ENCODE measurements at regions not wholly inside any gene's neighbourhood (a gene's known extent, or its start where the extent isn't known, plus 50 kb on each side); places are given as distances from the start of the nearest gene placed in this dataset.

- H3K4me3 ChIP-seq (ENCODE audit: low read length): no peak overlapping the region
- no peaks in the 10 kb centered on the region for H3K36me3 ChIP-seq (ENCODE audit: insufficient read depth, low read length)
- H3K4me1 ChIP-seq (ENCODE audit: insufficient read depth, low read length): peaks cover 8% of the 10 kb centered on the region
- no peaks in the 10 kb centered on the region for H3K9me3 ChIP-seq (ENCODE audit: low read length)
- H3K27me3 ChIP-seq (ENCODE audit: insufficient read depth, low read length): no peaks in the 10 kb centered on the region
- H2AFZ ChIP-seq (ENCODE audit: low read depth, low read length): no peak overlapping the region
Observed at GRCh38 chr2:516944-517343, 160.3 kb downstream of the TMEM18 start.

- Histone ChIP-seq H3K4me1 (ENCODE audit: insufficient read depth, low read length) (peaks cover 8% of the 10 kb centered on the region), H2AFZ (ENCODE audit: low read depth, low read length) (no peak overlapping the region), H3K27me3 (ENCODE audit: insufficient read depth, low read length) (no peaks in the 10 kb centered on the region), H3K36me3 (ENCODE audit: insufficient read depth, low read length) (no peaks in the 10 kb centered on the region), H3K4me3 (ENCODE audit: low read length) (no peak overlapping the region), H3K9me3 (ENCODE audit: low read length) (no peaks in the 10 kb centered on the region)
Observed at GRCh38 chr2:516131-516530, 161.1 kb downstream of the TMEM18 start.

GRCh38 chr2:515441-516127 lies 161.6 kb downstream of the TMEM18 start:
- Histone ChIP-seq H3K4me1 (ENCODE audit: insufficient read depth, low read length) (peaks cover 8% of the 10 kb centered on the region), H2AFZ (ENCODE audit: low read depth, low read length) (no peak overlapping the region), H3K27me3 (ENCODE audit: insufficient read depth, low read length) (no peaks in the 10 kb centered on the region), H3K9me3 (ENCODE audit: low read length) (no peaks in the 10 kb centered on the region), H3K4me3 (ENCODE audit: low read length) (no peak overlapping the region), H3K36me3 (ENCODE audit: insufficient read depth, low read length) (no peaks in the 10 kb centered on the region)

GRCh38 chr2:513981-514706 lies 163.1 kb downstream of the TMEM18 start:
- H3K36me3 ChIP-seq (ENCODE audit: insufficient read depth, low read length): no peaks in the 10 kb centered on the region
- H2AFZ ChIP-seq (ENCODE audit: low read depth, low read length): no peak overlapping the region
- H3K9me3 ChIP-seq (ENCODE audit: low read length): peaks cover 8% of the 10 kb centered on the region
- peaks cover 8% of the 10 kb centered on the region for H3K4me1 ChIP-seq (ENCODE audit: insufficient read depth, low read length)
- H3K4me3 ChIP-seq (ENCODE audit: low read length): no peak overlapping the region
- no peaks in the 10 kb centered on the region for H3K27me3 ChIP-seq (ENCODE audit: insufficient read depth, low read length)

- Histone ChIP-seq H3K36me3 (ENCODE audit: insufficient read depth, low read length) (no peaks in the 10 kb centered on the region), H3K9me3 (ENCODE audit: low read length) (peaks cover 9% of the 10 kb centered on the region), H3K4me3 (ENCODE audit: low read length) (no peak overlapping the region), H3K27me3 (ENCODE audit: insufficient read depth, low read length) (no peaks in the 10 kb centered on the region), H3K4me1 (ENCODE audit: insufficient read depth, low read length) (peaks cover 13% of the 10 kb centered on the region), H2AFZ (ENCODE audit: low read depth, low read length) (no peak overlapping the region)
Observed at GRCh38 chr2:510839-511238, 166.4 kb downstream of the TMEM18 start.

GRCh38 chr2:509888-510287 lies 167.3 kb downstream of the TMEM18 start:
- H2AFZ ChIP-seq (ENCODE audit: low read depth, low read length): no peak overlapping the region
- peaks cover 21% of the 10 kb centered on the region for H3K4me1 ChIP-seq (ENCODE audit: insufficient read depth, low read length)
- H3K9me3 ChIP-seq (ENCODE audit: low read length): peaks cover 9% of the 10 kb centered on the region
- H3K36me3 ChIP-seq (ENCODE audit: insufficient read depth, low read length): no peaks in the 10 kb centered on the region
- H3K27me3 ChIP-seq (ENCODE audit: insufficient read depth, low read length): no peaks in the 10 kb centered on the region
- H3K4me3 ChIP-seq (ENCODE audit: low read length): no peak overlapping the region

- H3K36me3 ChIP-seq (ENCODE audit: insufficient read depth, low read length): no peaks in the 10 kb centered on the region
- no peak overlapping the region for H3K4me3 ChIP-seq (ENCODE audit: low read length)
- no peaks in the 10 kb centered on the region for H3K27me3 ChIP-seq (ENCODE audit: insufficient read depth, low read length)
- H3K4me1 ChIP-seq (ENCODE audit: insufficient read depth, low read length): peaks cover 19% of the 10 kb centered on the region
- no peak overlapping the region for H2AFZ ChIP-seq (ENCODE audit: low read depth, low read length)
- peaks cover 9% of the 10 kb centered on the region for H3K9me3 ChIP-seq (ENCODE audit: low read length)
Observed at GRCh38 chr2:508121-508520, 169.1 kb downstream of the TMEM18 start.

GRCh38 chr2:506866-507265 lies 170.3 kb downstream of the TMEM18 start:
- H3K4me1 ChIP-seq (ENCODE audit: insufficient read depth, low read length): peaks cover 19% of the 10 kb centered on the region
- no peaks in the 10 kb centered on the region for H3K36me3 ChIP-seq (ENCODE audit: insufficient read depth, low read length)
- H3K27me3 ChIP-seq (ENCODE audit: insufficient read depth, low read length): no peaks in the 10 kb centered on the region
- peaks cover 9% of the 10 kb centered on the region for H3K9me3 ChIP-seq (ENCODE audit: low read length)
- H2AFZ ChIP-seq (ENCODE audit: low read depth, low read length): no peak overlapping the region
- no peak overlapping the region for H3K4me3 ChIP-seq (ENCODE audit: low read length)

GRCh38 chr2:506451-506850 lies 170.8 kb downstream of the TMEM18 start:
- no peak overlapping the region for H2AFZ ChIP-seq (ENCODE audit: low read depth, low read length)
- H3K4me3 ChIP-seq (ENCODE audit: low read length): no peak overlapping the region
- no peaks in the 10 kb centered on the region for H3K27me3 ChIP-seq (ENCODE audit: insufficient read depth, low read length)
- peaks cover 9% of the 10 kb centered on the region for H3K9me3 ChIP-seq (ENCODE audit: low read length)
- peaks cover 19% of the 10 kb centered on the region for H3K4me1 ChIP-seq (ENCODE audit: insufficient read depth, low read length)
- no peaks in the 10 kb centered on the region for H3K36me3 ChIP-seq (ENCODE audit: insufficient read depth, low read length)

GRCh38 chr2:505941-506340 lies 171.3 kb downstream of the TMEM18 start:
- Histone ChIP-seq H3K4me3 (ENCODE audit: low read length) (no peak overlapping the region), H3K27me3 (ENCODE audit: insufficient read depth, low read length) (no peaks in the 10 kb centered on the region), H3K9me3 (ENCODE audit: low read length) (peaks cover 9% of the 10 kb centered on the region), H3K36me3 (ENCODE audit: insufficient read depth, low read length) (no peaks in the 10 kb centered on the region), H2AFZ (ENCODE audit: low read depth, low read length) (no peak overlapping the region), H3K4me1 (ENCODE audit: insufficient read depth, low read length) (peaks cover 19% of the 10 kb centered on the region)

GRCh38 chr2:503288-503999 lies 173.8 kb downstream of the TMEM18 start:
- Histone ChIP-seq H3K27me3 (ENCODE audit: insufficient read depth, low read length) (no peaks in the 10 kb centered on the region), H3K36me3 (ENCODE audit: insufficient read depth, low read length) (no peaks in the 10 kb centered on the region), H3K4me1 (ENCODE audit: insufficient read depth, low read length) (peaks cover 23% of the 10 kb centered on the region)

GRCh38 chr2:502831-503230 lies 174.4 kb downstream of the TMEM18 start:
- Histone ChIP-seq H3K9me3 (ENCODE audit: low read length) (no peaks in the 10 kb centered on the region), H3K4me1 (ENCODE audit: insufficient read depth, low read length) (peaks cover 23% of the 10 kb centered on the region), H3K27me3 (ENCODE audit: insufficient read depth, low read length) (no peaks in the 10 kb centered on the region), H3K4me3 (ENCODE audit: low read length) (no peak overlapping the region), H2AFZ (ENCODE audit: low read depth, low read length) (no peak overlapping the region), H3K36me3 (ENCODE audit: insufficient read depth, low read length) (no peaks in the 10 kb centered on the region)

More at GRCh38 chr2:503288-503999, 173.8 kb downstream of the TMEM18 start:
- H3K9me3 ChIP-seq (ENCODE audit: low read length): no peaks in the 10 kb centered on the region
- no peak overlapping the region for H2AFZ ChIP-seq (ENCODE audit: low read depth, low read length)
- H3K4me3 ChIP-seq (ENCODE audit: low read length): no peak overlapping the region

- Histone ChIP-seq H3K36me3 (ENCODE audit: insufficient read depth, low read length) (no peaks in the 10 kb centered on the region), H3K9me3 (ENCODE audit: low read length) (no peaks in the 10 kb centered on the region), H2AFZ (ENCODE audit: low read depth, low read length) (no peak overlapping the region), H3K4me3 (ENCODE audit: low read length) (no peak overlapping the region), H3K4me1 (ENCODE audit: insufficient read depth, low read length) (peaks cover 23% of the 10 kb centered on the region), H3K27me3 (ENCODE audit: insufficient read depth, low read length) (no peaks in the 10 kb centered on the region)
Observed at GRCh38 chr2:501667-502066, 175.5 kb downstream of the TMEM18 start.
